SU-DHL-6 (cell line): ENCODE measurements at regions not wholly inside any gene's neighbourhood (a gene's known extent, or its start where the extent isn't known, plus 50 kb on each side); places are given as distances from the start of the nearest gene placed in this dataset.

Experiments used
- H2AFZ ChIP-seq: fragments of 200-600 bp; sonication (generic); 2 replicates; pipeline ENCODE4 v1.6.1; 2014; ENCODE audit warnings: low read depth, mild to moderate bottlenecking, moderate library complexity, mixed read lengths, antibody characterized with exemption, low read length; ENCODE audit not compliant: severe bottlenecking
- H3F3A ChIP-seq: fragments of 200-600 bp; shearing (Covaris generic); 2 replicates; pipeline ENCODE4 v1.6.0; 2016; ENCODE audit warnings: antibody characterized with exemption, mild to moderate bottlenecking; ENCODE audit not compliant: insufficient read depth
- H3K27ac ChIP-seq: fragments of 200-600 bp; sonication (generic); 2 replicates; pipeline ENCODE4 v1.5.1; 2016; ENCODE audit warnings: low read depth, mild to moderate bottlenecking, low read length, moderate library complexity, mixed read lengths
- H3K27me3 ChIP-seq: fragments of 200-600 bp; sonication (generic), shearing (Covaris generic); 2 replicates; pipeline ENCODE4 v1.6.0; 2014; ENCODE audit warnings: mild to moderate bottlenecking, low read length
- H3K36me3 ChIP-seq: fragments of 200-600 bp; sonication (generic); 2 replicates; pipeline ENCODE4 v1.6.1; 2014; ENCODE audit warnings: mild to moderate bottlenecking, low read length, mixed read lengths
- H3K4me2 ChIP-seq: fragments of 300-600, 200-600 bp; shearing (Covaris generic), sonication (generic); 2 replicates; pipeline ENCODE4 v1.6.0; 2014; ENCODE audit warnings: low read length, low read depth, mild to moderate bottlenecking; ENCODE audit not compliant: poor library complexity, severe bottlenecking
- H3K4me3 ChIP-seq: fragments of 200-600 bp; sonication (generic); 2 replicates; pipeline ENCODE4 v1.5.1; 2014; ENCODE audit warnings: antibody characterized with exemption, low read length, mild to moderate bottlenecking, mixed read lengths; ENCODE audit not compliant: insufficient read depth, poor library complexity, severe bottlenecking
- H3K79me2 ChIP-seq: fragments of 200-600 bp; sonication (generic); 2 replicates; pipeline ENCODE4 v1.6.1; 2014; ENCODE audit warnings: mild to moderate bottlenecking, low read length, moderate library complexity; ENCODE audit not compliant: insufficient read depth
- H3K9ac ChIP-seq: fragments of 200-600 bp; sonication (generic); 2 replicates; pipeline ENCODE4 v1.7.0; 2014; ENCODE audit warnings: mild to moderate bottlenecking, low read length
- H3K9me2 ChIP-seq: fragments of 200-600 bp; sonication (generic); replicated peaks from 2 replicates; pipeline ENCODE4 v1.6.1; 2014; ENCODE audit warnings: low read length; ENCODE audit not compliant: insufficient read depth
- H3K9me3 ChIP-seq: fragments of 200-600 bp; sonication (generic); 2 replicates; pipeline ENCODE4 v1.6.1; 2014; ENCODE audit warnings: low read length, mixed read lengths; ENCODE audit not compliant: insufficient read depth
- H4K20me1 ChIP-seq: fragments of 200-600 bp; sonication (generic); 2 replicates; pipeline ENCODE4 v1.6.1; 2014; ENCODE audit warnings: low read depth, mild to moderate bottlenecking, antibody characterized with exemption, low read length, moderate library complexity, mixed read lengths
- CTCF ChIP-seq: fragments of 200-600 bp; sonication (generic); IDR thresholded peaks from one replicate; pipeline ENCODE4 v1.5.1; 2017; ENCODE audit warnings: antibody characterized with exemption, mild to moderate bottlenecking, low read length, moderate library complexity; ENCODE audit not compliant: insufficient read depth, poor library complexity, severe bottlenecking
- EZH2phosphoT487 ChIP-seq: fragments of 200-600 bp; sonication (generic), shearing (Covaris generic); conservative IDR thresholded peaks from 2 replicates; pipeline ENCODE4 v1.6.1; 2018; ENCODE audit warnings: mild to moderate bottlenecking, antibody characterized with exemption, low read length, moderate library complexity, mixed read lengths

- Histone ChIP-seq H3F3A (no peaks in the 10 kb centered on the region), H3K9me3 (no peaks in the 10 kb centered on the region), H4K20me1 (no peaks in the 10 kb centered on the region), H3K4me2 (no peak overlapping the region), H3K27me3 (no peaks in the 10 kb centered on the region), H3K79me2 (no peaks in the 10 kb centered on the region), H3K27ac (no peak overlapping the region), H3K9ac (no peak overlapping the region), H2AFZ (no peak overlapping the region), H3K36me3 (no peaks in the 10 kb centered on the region), H3K4me3 (no peak overlapping the region), H3K9me2 (no peaks in the 10 kb centered on the region)
- TF ChIP-seq EZH2phosphoT487 (no peak), CTCF (no peak)
Measured at GRCh38 chr14:98296895-98297294, 975.1 kb downstream of the BCL11B start.

GRCh38 chr14:98297567-98297966, 974.4 kb downstream of the BCL11B start:
- Histone ChIP-seq H3K9ac (no peak overlapping the region), H3K27ac (no peak overlapping the region), H4K20me1 (no peaks in the 10 kb centered on the region), H3K9me2 (no peaks in the 10 kb centered on the region), H2AFZ (no peak overlapping the region), H3F3A (no peaks in the 10 kb centered on the region), H3K4me2 (no peak overlapping the region), H3K9me3 (no peaks in the 10 kb centered on the region), H3K79me2 (no peaks in the 10 kb centered on the region), H3K36me3 (no peaks in the 10 kb centered on the region), H3K4me3 (no peak overlapping the region), H3K27me3 (no peaks in the 10 kb centered on the region)
- no peak for TF ChIP-seq CTCF
- no peak for TF ChIP-seq EZH2phosphoT487

GRCh38 chr14:98298481-98299244, 973.3 kb downstream of the BCL11B start:
- no peaks in the 10 kb centered on the region for H3K9me3 ChIP-seq
- no peaks in the 10 kb centered on the region for H3K79me2 ChIP-seq
- H3K27me3 ChIP-seq, result no peaks in the 10 kb centered on the region
- no peaks in the 10 kb centered on the region for H4K20me1 ChIP-seq
- H3K4me2 ChIP-seq, result no peak overlapping the region
- no peaks in the 10 kb centered on the region for H3K36me3 ChIP-seq
- H3K9me2 ChIP-seq, result no peaks in the 10 kb centered on the region
- no peak overlapping the region for H3K9ac ChIP-seq
- H2AFZ ChIP-seq, result no peak overlapping the region
- H3K27ac ChIP-seq, result no peak overlapping the region
- TF ChIP-seq CTCF (no peak), EZH2phosphoT487 (no peak)
- no peak overlapping the region for H3K4me3 ChIP-seq
- H3F3A ChIP-seq, result no peaks in the 10 kb centered on the region
